ENCODE measurements at regions not wholly inside any gene's neighbourhood (a gene's known extent, or its start where the extent isn't known, plus 50 kb on each side); places are given as distances from the start of the nearest gene placed in this dataset.

DNA sequence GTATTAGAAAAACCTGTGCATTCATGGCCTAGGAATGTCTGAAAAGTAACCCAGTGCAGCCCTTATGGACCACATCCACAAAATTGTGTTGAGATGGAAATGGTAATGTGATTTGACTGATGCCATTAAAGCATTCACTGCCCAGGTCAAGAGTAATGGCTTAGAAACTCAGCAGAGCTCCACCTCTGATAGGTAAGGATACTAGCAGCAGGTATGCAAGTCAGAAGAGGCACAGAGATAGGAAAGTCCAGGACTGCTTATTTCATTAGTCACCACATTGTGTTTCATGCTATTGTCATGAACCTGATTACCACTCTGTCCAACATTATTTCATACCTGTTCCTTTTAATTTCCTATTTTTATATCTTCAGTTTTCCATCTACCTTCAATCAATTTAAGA, 2042.2 kb downstream of the ARAP2 start:
- TF ChIP-seq POLR2A (IDR thresholded peaks at IDR 0.05; ENCODE audit: low read length) (no peak), GATA1 (IDR thresholded peaks at IDR 0.05; ENCODE audit: low read depth, low read length) (no peak)
- DNase-seq: no peak

- DNase-seq: no peak
Observed at GRCh38 chr4:34220601-34221000, 2023.7 kb downstream of the ARAP2 start.

DNA sequence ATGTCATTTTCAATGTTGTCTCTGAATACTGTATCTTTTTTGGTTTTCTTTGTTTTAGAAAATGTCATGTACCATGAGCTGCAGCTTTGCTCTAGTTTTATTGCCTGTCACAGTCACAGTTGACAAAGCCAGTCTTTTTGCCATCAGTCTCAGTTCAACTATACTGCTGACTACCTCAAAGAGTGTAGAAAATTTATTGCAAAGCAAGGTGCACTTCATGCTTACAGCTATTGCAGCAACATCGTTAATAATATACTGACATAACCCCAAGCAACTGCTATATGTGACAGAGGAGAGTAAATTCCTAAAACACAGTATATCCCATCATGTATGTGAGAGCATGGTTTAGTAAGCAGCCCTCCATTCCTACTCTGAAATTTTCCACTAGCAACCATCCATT, 2022.3 kb downstream of the ARAP2 start:
- DNase-seq: no peak
- TF ChIP-seq GATA1 (IDR thresholded peaks at IDR 0.05; ENCODE audit: low read depth, low read length): no peak
- no peak for TF ChIP-seq POLR2A (IDR thresholded peaks at IDR 0.05; ENCODE audit: low read length)

More at GRCh38 chr4:34220601-34221000, 2023.7 kb downstream of the ARAP2 start:
- TF ChIP-seq POLR2A (IDR thresholded peaks at IDR 0.05; ENCODE audit: low read length) (no peak), GATA1 (IDR thresholded peaks at IDR 0.05; ENCODE audit: low read depth, low read length) (no peak)

DNA sequence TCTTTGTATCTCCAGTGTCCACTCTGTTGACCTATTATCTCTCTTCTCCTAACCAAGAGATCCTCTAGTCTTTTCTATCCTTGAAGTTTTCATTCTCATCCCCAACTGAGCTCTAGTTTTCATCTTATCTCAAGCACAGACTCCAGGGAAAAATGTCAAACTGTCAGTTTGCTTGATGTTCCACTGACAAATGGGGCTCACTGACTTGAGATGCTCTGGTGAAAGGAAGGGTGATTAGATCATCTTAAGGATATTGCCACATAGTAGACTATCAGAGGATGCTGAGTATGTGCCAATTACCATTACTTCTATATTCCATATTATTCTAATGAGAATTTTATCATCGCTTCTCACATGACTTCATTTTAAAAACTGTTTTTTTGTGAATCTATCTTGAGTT, 2008.2 kb downstream of the ARAP2 start:
- no peak for DNase-seq

GRCh38 chr4:34245276-34245675, 1999.0 kb downstream of the ARAP2 start:
- TF ChIP-seq POLR2A (IDR thresholded peaks at IDR 0.05; ENCODE audit: low read length) (no peak), GATA1 (IDR thresholded peaks at IDR 0.05; ENCODE audit: low read depth, low read length) (no peak)
- no peak for DNase-seq

More for the DNA sequence above, 2008.2 kb downstream of the ARAP2 start:
- no peak for TF ChIP-seq GATA1 (IDR thresholded peaks at IDR 0.05; ENCODE audit: low read depth, low read length)
- TF ChIP-seq POLR2A (IDR thresholded peaks at IDR 0.05; ENCODE audit: low read length): no peak

- no peak for TF ChIP-seq POLR2A (IDR thresholded peaks at IDR 0.05; ENCODE audit: low read length)
- no peak for TF ChIP-seq GATA1 (IDR thresholded peaks at IDR 0.05; ENCODE audit: low read depth, low read length)
- DNase-seq: no peak
Observed at GRCh38 chr4:34250562-34250961, 1993.8 kb downstream of the ARAP2 start.

- no peak for TF ChIP-seq GATA1 (IDR thresholded peaks at IDR 0.05; ENCODE audit: low read depth, low read length)
- TF ChIP-seq POLR2A (IDR thresholded peaks at IDR 0.05; ENCODE audit: low read length): no peak
- no peak for DNase-seq
Observed at GRCh38 chr4:34253239-34253638, 1991.1 kb downstream of the ARAP2 start.

GRCh38 chr4:34258176-34258575, 1986.1 kb downstream of the ARAP2 start:
- no peak for TF ChIP-seq GATA1 (IDR thresholded peaks at IDR 0.05; ENCODE audit: low read depth, low read length)
- no peak for TF ChIP-seq POLR2A (IDR thresholded peaks at IDR 0.05; ENCODE audit: low read length)
- no peak for DNase-seq

- DNase-seq: no peak
- TF ChIP-seq GATA1 (IDR thresholded peaks at IDR 0.05; ENCODE audit: low read depth, low read length) (no peak), POLR2A (IDR thresholded peaks at IDR 0.05; ENCODE audit: low read length) (no peak)
Observed at GRCh38 chr4:34261799-34262314, 1982.5 kb downstream of the ARAP2 start.

DNA sequence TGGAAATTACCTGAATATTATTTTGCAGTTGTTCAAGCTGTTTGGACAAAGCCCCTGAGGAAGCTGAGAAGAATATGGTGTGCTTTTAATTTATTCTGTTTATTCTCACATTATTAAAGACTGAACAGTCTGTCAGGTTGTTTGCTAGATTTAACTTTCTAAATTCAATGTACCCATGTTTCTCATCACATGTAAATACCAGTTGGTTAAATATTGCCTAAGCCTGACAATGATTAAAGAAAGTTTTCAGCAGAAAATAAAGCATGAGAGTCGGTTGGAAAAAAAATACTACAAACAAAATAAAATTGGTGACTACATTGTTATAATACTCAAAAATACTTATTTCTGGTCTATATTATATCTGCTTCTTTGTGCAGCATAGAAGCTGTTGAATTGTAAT, 1974.7 kb downstream of the ARAP2 start:
- TF ChIP-seq GATA1 (IDR thresholded peaks at IDR 0.05; ENCODE audit: low read depth, low read length) (no peak), POLR2A (IDR thresholded peaks at IDR 0.05; ENCODE audit: low read length) (no peak)
- DNase-seq: no peak

GRCh38 chr4:34271479-34272355, 1972.6 kb downstream of the ARAP2 start:
- no peak for DNase-seq
- no peak for TF ChIP-seq POLR2A (IDR thresholded peaks at IDR 0.05; ENCODE audit: low read length)
- no peak for TF ChIP-seq GATA1 (IDR thresholded peaks at IDR 0.05; ENCODE audit: low read depth, low read length)

GRCh38 chr4:34279011-34279410, 1965.3 kb downstream of the ARAP2 start:
- no peak for DNase-seq
- TF ChIP-seq POLR2A (IDR thresholded peaks at IDR 0.05; ENCODE audit: low read length) (no peak), GATA1 (IDR thresholded peaks at IDR 0.05; ENCODE audit: low read depth, low read length) (no peak)

- TF ChIP-seq POLR2A (IDR thresholded peaks at IDR 0.05; ENCODE audit: low read length) (no peak), GATA1 (IDR thresholded peaks at IDR 0.05; ENCODE audit: low read depth, low read length) (no peak)
- no peak for DNase-seq
Observed at GRCh38 chr4:34280131-34280530, 1964.2 kb downstream of the ARAP2 start.

GRCh38 chr4:34281826-34282225, 1962.5 kb downstream of the ARAP2 start:
- no peak for TF ChIP-seq POLR2A (IDR thresholded peaks at IDR 0.05; ENCODE audit: low read length)
- no peak for TF ChIP-seq GATA1 (IDR thresholded peaks at IDR 0.05; ENCODE audit: low read depth, low read length)
- DNase-seq: no peak

GRCh38 chr4:34289489-34289888, 1954.8 kb downstream of the ARAP2 start:
- TF ChIP-seq GATA1 (IDR thresholded peaks at IDR 0.05; ENCODE audit: low read depth, low read length) (no peak), POLR2A (IDR thresholded peaks at IDR 0.05; ENCODE audit: low read length) (no peak)
- DNase-seq: no peak
